GM12875 (cell line): ENCODE measurements at regions not wholly inside any gene's neighbourhood (a gene's known extent, or its start where the extent isn't known, plus 50 kb on each side); places are given as distances from the start of the nearest gene placed in this dataset.

Experiments used
- H3K4me3 ChIP-seq: one replicate; pipeline ENCODE4 v1.5.1; 2011; ENCODE audit warnings: low read depth, low read length, control low read depth
- TF ChIP-seq, protein P1 (sequence below): IDR thresholded peaks from 2 replicates; pipeline ENCODE4 v1.5.1; 2011; ENCODE audit warnings: low read depth, mild to moderate bottlenecking, control low read depth, inconsistent platforms, low read length, moderate library complexity, borderline replicate concordance; ENCODE audit not compliant: insufficient read depth

DNA sequence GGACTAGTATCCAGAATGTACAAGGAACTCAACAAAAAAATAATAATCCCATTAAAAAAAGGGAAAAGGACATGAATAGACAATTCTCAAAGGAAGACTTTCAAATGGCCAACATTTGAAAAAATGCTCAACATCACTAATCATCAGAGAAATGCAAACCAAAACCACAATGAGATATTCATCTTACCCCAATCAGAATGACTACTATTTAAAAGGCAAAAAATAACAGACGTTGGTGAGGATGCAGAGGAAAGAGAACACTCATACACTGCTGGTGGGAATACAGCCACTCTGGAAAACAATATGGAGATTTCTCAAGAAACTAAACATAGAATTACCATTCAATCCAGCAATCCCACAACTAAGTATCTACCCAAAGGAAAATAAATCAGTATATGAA lies 133.1 kb downstream of the KDR start:
- TF ChIP-seq, protein P1, sequence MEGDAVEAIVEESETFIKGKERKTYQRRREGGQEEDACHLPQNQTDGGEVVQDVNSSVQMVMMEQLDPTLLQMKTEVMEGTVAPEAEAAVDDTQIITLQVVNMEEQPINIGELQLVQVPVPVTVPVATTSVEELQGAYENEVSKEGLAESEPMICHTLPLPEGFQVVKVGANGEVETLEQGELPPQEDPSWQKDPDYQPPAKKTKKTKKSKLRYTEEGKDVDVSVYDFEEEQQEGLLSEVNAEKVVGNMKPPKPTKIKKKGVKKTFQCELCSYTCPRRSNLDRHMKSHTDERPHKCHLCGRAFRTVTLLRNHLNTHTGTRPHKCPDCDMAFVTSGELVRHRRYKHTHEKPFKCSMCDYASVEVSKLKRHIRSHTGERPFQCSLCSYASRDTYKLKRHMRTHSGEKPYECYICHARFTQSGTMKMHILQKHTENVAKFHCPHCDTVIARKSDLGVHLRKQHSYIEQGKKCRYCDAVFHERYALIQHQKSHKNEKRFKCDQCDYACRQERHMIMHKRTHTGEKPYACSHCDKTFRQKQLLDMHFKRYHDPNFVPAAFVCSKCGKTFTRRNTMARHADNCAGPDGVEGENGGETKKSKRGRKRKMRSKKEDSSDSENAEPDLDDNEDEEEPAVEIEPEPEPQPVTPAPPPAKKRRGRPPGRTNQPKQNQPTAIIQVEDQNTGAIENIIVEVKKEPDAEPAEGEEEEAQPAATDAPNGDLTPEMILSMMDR: no peak
- H3K4me3 ChIP-seq: no peak overlapping the region

DNA sequence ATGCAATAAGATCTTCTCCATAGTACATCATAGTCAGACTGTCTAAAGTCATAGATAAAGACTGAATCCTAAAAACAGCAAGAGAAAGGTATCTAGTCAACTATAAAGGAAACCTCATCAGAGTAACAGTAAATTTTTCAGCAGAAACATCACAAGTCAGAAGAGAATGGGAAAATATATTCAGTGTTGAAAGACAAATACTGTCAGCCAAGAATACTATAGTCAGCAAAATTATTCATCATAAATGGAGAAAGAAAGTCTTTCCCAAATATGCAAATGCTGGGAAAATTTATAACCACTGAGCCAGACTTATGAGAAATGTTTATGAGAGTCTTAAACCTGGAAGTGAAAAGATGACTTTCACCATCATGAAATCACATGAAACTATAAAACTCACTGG lies 136.7 kb downstream of the KDR start:
- TF ChIP-seq, protein P1: no peak
- no peak overlapping the region for H3K4me3 ChIP-seq

DNA sequence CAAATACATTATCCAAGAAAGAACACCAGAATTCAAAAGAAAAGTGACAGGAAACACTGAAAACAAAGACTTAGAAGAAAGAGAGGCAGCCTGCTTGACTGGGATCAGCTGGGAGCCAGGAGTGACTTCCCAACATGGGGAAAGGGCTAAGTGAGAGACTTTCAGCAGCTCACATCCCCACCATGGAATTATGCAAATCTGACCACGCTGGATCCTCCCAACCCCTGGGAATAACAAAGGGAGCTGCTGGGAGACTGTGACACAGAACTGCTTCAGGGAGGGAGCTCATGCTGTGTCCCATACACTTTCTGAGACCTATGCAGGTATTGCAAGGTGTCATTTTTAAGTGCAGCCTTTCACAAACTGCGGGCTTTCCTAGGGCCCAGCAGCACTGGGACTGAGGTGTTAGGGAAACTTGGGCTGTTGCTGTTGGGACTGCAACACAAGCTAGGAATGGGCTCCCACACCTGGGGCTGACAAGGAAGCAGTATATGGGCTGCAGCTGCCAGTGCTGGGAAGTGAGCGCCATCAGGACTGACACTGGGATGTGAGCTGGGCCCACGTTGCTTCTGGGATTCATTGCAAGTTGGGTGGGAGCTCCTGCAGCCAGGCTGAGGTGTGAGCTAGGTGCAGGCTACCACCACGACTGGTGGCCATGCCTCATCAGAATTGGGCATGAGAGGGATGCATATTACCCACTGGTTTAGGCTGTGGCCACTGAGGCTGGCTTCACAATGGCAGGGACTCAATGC lies 139.1 kb downstream of the KDR start:
- no peak overlapping the region for H3K4me3 ChIP-seq
- TF ChIP-seq, protein P1: no peak

DNA sequence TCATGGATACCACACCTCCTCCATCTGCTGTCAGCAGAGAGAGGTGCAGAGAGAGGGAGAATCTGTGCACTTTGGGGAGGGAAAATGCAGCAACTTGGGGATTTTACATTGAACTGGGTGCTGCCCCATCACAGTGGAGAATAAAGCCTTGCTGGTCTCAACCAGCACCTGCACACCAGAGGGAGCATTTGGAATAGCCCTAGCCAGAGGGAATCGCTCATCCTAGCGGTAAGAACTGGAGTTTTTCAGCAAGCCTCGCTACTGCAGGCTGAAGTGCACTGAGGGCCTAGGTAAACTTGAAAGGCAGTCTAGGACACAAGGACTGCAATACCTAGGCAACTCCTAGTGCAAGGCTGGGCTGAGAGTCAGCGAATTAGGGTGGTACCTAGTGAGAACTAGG lies 148.7 kb downstream of the KDR start:
- TF ChIP-seq, protein P1: no peak

DNA sequence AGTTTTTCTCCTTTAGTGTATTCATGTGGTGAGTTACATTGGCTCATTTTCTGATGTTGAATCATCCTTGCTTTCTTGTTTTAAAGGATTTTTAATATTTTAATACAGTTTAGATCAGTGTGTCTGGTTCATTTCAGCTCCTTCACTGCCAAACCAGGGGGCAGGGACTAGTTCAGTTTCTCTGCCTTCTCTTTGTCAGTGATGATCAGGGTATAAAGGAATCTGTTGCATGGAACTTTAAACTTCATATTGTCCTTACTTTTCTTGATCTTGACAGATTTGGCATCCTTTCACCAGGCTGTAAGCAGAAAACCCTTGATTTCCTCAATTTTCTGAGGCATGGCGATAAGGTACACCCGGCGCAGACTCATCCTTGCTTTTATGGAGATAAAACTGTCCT lies 149.4 kb downstream of the KDR start:
- TF ChIP-seq, protein P1: no peak

More for the DNA sequence above, 148.7 kb downstream of the KDR start:
- no peak overlapping the region for H3K4me3 ChIP-seq

DNA sequence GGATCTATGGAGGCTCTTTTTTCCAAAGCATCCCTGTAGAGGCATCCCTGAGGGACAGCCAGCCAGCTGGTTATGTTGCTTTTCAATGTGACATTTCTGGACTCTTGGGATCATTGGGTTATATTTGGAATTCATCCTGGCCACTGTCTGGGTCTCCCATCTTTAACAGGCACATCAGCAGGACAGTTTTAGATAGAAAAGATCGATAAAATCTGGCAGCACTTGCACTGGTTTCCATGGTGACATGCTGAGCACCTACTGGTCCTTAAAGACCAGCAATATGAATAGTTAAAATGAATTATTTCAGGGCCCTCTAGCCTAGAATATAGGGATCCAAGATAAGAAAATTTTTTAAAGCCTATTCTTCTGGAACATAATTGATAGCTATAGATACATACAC lies 151.6 kb downstream of the KDR start:
- TF ChIP-seq, protein P1: no peak
- no peak overlapping the region for H3K4me3 ChIP-seq

More for the DNA sequence above, 149.4 kb downstream of the KDR start:
- no peak overlapping the region for H3K4me3 ChIP-seq

DNA sequence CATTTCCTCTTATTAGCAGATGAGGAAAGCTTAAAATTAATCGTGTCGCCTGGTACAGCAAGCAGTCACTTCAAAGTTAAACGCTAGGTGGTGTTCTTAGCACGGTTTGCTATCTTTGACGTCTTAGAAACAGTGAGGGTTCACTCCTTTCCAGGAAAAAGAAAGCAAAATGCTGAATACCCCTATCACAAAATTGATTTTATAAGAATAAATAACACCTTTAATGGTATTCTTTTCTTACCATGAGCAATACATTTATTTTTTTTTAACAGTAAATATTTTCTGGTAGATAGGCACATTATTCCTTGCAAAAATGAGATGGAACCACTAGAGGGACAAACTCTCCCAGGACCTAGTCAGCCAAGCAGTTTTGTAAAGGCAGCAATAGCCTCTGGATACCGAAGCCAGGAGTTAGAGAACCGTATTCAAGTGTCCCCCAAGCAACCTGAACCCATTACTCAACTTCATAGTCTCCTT lies 153.9 kb downstream of the KDR start:
- TF ChIP-seq, protein P1: peak; percentile 36; the same call in 1 of the 2 replicates
- H3K4me3 ChIP-seq: no peak overlapping the region
